GM12873 (cell line): ENCODE measurements at regions not wholly inside any gene's neighbourhood (a gene's known extent, or its start where the extent isn't known, plus 50 kb on each side); places are given as distances from the start of the nearest gene placed in this dataset.

ENCODE experiments used
- TF ChIP-seq, protein P1 (sequence below): IDR thresholded peaks from 2 replicates; pipeline ENCODE4 v1.5.1; 2012; ENCODE audit warnings: low read depth, mild to moderate bottlenecking, moderate library complexity, low read length, control low read depth; ENCODE audit not compliant: insufficient read depth; ENCODE audit errors: missing control alignments

DNA sequence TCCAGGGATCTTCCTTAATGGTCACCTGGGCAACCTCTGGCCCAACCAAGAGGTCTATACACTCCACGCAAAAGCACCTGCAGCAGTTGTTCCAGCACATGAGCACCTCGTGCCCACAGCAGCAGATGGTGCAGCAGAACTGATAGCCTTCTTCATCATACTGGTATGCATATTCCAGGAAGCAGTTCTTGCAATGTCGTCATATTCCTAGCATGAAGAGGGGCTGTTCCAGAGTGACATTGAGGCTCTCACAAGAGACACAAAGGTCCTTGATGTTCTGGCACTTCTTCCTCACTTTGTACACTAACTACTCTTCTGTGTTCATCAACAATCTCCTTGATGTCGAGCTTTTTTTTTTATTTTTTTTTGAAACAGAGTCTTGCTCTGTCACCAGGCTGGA, 386.2 kb downstream of the MEIS1 start:
- TF ChIP-seq, protein P1, sequence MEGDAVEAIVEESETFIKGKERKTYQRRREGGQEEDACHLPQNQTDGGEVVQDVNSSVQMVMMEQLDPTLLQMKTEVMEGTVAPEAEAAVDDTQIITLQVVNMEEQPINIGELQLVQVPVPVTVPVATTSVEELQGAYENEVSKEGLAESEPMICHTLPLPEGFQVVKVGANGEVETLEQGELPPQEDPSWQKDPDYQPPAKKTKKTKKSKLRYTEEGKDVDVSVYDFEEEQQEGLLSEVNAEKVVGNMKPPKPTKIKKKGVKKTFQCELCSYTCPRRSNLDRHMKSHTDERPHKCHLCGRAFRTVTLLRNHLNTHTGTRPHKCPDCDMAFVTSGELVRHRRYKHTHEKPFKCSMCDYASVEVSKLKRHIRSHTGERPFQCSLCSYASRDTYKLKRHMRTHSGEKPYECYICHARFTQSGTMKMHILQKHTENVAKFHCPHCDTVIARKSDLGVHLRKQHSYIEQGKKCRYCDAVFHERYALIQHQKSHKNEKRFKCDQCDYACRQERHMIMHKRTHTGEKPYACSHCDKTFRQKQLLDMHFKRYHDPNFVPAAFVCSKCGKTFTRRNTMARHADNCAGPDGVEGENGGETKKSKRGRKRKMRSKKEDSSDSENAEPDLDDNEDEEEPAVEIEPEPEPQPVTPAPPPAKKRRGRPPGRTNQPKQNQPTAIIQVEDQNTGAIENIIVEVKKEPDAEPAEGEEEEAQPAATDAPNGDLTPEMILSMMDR = no peak

DNA sequence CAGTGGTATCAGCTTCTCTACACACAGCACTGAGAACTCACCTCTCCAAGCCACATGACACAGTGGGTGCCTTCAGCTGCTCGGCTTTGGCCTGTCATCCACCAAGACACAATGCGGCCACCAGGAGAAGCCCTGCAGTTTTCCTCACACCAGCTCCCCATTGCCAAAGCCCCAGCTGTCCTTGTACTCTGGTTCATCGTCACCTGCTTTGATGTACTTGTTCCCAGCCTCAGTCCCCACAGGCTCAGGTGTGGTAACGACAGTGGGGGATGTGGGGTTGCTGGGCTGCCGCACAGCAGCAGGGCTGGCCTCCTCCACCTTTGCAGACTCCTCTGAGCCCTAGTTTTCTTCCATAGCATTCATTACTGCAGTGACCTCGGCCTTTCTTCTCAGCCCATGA, 387.3 kb downstream of the MEIS1 start:
- TF ChIP-seq, protein P1 = no peak

DNA sequence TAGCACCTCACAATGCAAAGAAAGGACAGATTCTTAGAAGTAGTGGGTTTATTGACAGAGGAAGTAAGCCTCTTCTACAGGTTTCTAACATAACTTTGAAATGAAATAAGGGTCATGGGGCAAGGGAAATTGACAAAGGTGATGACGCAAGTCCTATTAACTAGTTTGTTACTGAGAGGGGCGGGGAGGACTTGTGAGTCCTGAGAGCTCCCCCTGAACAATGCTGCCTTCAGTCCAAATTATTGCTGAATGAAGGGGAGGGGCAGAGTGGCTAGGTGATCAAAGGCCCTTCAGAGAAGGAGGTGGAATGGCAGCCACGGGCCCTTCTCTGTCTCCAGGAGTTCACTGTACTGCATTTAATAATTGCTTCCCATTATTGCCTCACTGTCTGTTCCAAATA, 390.0 kb downstream of the MEIS1 start:
- TF ChIP-seq, protein P1 = no peak

DNA sequence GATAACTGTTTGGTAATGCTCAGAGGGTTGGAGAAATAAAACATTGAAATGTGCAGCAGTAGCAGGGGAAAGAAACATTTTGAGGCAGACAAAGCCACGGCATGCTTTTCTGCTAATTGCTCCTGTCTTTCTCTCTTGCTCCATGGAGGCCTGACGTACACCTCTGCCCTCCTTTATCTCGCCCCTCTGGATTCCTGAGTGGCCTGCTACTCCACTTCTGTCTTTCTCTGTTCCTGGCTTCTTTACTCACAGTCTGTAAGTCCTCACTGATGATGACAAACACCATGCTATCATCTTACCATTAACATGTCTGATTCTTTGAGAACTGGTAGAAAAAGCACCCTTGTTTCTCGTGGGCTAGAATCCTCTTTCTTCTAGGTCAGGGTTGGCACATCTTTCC, 392.9 kb downstream of the MEIS1 start:
- TF ChIP-seq, protein P1 = no peak

DNA sequence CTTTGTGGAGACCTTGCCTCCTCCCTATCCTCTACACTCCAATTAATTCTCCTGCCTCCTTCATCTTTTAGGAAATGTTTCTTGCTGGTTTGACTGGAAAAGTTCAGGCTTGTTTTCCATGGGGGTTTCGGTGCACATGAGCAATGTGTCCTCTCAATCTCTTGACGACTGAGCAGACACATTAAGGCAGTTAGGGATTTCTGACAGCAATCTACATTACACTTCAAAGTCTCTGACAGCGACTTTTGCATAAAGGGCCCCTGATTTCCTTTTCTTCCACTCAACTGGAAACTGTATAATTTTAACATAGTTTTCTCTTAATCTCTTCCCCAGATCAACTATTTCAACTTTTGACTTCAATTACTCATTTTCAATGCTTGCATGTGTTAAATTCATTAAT, 394.0 kb downstream of the MEIS1 start:
- TF ChIP-seq, protein P1 = no peak

DNA sequence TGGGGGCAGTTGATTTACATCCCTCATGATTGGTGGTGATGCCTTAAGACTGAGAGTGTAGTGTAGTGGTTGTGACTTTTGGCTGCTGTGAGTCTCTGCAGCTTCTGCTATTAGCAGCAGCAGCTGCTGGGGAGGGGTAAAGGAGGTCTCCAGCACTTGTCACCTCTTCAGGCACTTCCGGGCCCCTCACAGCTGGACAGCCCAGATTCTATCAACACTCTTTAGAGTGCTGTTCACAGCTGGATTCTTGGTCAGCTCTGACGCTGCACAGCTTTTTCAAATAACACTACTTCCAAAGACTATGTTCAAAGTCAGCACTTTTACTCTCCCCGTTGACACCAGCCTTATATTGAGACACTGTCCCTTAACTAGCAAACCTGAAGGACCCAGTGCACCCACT, 396.0 kb downstream of the MEIS1 start:
- TF ChIP-seq, protein P1 = no peak

DNA sequence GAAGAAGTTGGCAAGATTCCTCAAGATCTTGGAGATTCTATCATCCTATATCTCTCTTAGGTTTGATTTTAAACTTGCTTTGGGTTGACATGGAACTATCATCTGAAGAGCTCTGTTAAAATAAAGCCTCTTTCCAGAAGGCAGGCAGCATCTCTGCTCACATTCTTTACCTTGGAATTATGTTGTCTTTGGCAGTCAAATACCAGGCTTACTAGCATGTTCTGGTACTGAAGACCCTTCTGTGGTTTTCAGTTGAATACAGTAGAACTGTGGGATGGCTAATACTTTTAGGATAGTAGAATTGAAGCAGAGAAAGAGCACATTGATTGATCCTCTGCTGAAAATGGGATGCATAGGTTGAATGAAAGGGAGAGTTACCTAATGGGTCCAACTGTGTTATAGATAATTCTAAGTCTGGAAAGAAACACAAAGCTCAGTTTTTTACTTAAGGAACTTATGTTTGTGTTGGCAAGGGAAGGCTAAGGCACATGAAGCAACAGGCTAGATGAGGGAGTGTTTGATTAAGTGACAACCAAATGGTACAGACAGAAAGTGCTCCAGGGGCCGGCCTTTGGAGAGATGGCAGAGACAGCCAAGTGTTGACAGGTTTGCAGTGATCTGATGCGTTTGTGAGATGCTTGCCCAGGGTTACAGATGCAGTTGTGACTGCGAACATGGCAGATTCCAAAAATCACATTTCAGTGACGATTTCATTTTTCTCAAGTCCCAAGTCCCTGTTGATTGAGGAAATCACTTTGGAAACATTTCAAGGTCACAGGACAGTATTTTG, 397.9 kb downstream of the MEIS1 start:
- TF ChIP-seq, protein P1 = no peak

DNA sequence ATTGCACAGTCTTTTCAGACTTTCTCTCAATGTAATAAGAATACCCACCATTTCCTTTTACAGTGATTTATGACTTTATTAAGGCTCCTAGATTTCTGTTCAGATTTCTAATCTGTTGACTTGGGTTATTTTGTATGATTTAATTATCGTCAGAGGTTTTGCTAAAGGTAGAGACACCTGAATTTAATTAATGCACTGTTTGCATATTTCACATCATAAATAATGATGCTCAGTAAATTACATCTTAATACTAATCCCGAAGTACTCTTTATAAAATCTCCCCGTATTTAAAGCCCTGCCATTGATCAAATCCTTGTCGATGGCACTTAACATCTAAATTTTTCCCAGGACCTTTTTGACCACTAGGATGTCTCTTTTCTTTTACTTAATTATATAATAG, 399.9 kb downstream of the MEIS1 start:
- TF ChIP-seq, protein P1 = no peak
